K562 (cell line): ENCODE measurements at regions not wholly inside any gene's neighbourhood (a gene's known extent, or its start where the extent isn't known, plus 50 kb on each side); places are given as distances from the start of the nearest gene placed in this dataset.

Experiments used
- ATAC-seq: fragments of 200-7000 bp; cut with Tn5 transposase; 3 replicates; pipeline ENCODE4 v1.9.1; 2020; ENCODE audit warnings: moderate library complexity
- BruUV-seq: library from RNA; stranded (reverse); fragments of 400-500 nt; replicated peaks from 2 replicates; lab custom pipeline; 2021; lab: Mats Ljungman, UMichigan
- CTCF ChIA-PET: fragments of 300-600 bp; formaldehyde crosslinking; extraction: SDS; loops from one replicate; lab custom pipeline; 2021; ENCODE audit warnings: low intra/inter-chr PET ratio; lab: Yijun Ruan, JAX
- POLR2A ChIA-PET: fragments of 300-600, 350-650 bp; sonication (Branson Sonifier 250); formaldehyde crosslinking; extraction: SDS; loops from one replicate; lab custom pipeline; 2021; ENCODE audit warnings: antibody characterized with exemption, inconsistent platforms; lab: Yijun Ruan, JAX
- DNase-seq, 4 experiments: peaks; one replicate each; pipeline versions ENCODE4 v3.0.0 to v3.0.0-alpha.2; 2011 to 2018; ENCODE audit warnings: low spot score in 3 of 4, mixed read lengths in 3 of 4; ENCODE audit errors: extremely low read depth in 1 of 4
- FAIRE-seq: peaks from 2 replicates; lab custom pipeline; 2011; peaks lifted over from hg19 to GRCh38; lab: Jason Lieb, UNC
- H2AFZ ChIP-seq: 2 replicates; pipeline ENCODE4 v1.6.0; 2011; ENCODE audit warnings: low read depth, low read length, control low read depth, inconsistent platforms
- H3K27ac ChIP-seq: fragments of 200-600 bp; 3 replicates; pipeline ENCODE4 v1.8.0; 2011; ENCODE audit warnings: low read depth, mild to moderate bottlenecking, control low read depth, inconsistent platforms, low read length, moderate library complexity, mixed read lengths; ENCODE audit errors: extremely low read depth
- H3K27me3 ChIP-seq, 2 experiments: fragments of 300-600 bp in 1 of 2; 2 replicates in 1 of 2; 3 replicates in 1 of 2; pipeline versions ENCODE4 v1.6.0 to v1.8.0; 2011; ENCODE audit warnings: inconsistent platforms in 2 of 2, low read length in 2 of 2, mild to moderate bottlenecking in 1 of 2, mixed read lengths in 1 of 2, moderate library complexity in 1 of 2; ENCODE audit not compliant: control insufficient read depth in 2 of 2, insufficient read depth in 2 of 2
- H3K36me3 ChIP-seq: fragments of 300-600 bp; 3 replicates; pipeline ENCODE4 v1.8.0; 2011; ENCODE audit warnings: mild to moderate bottlenecking, low read length, inconsistent platforms; ENCODE audit not compliant: control insufficient read depth, insufficient read depth
- H3K4me1 ChIP-seq, 2 experiments: fragments of 200-600 bp in 1 of 2; replicated peaks in 1 of 2; 2 replicates in 1 of 2; 3 replicates in 1 of 2; pipeline versions ENCODE4 v1.5.1 to v1.8.0; 2011; ENCODE audit warnings: inconsistent platforms in 2 of 2, low read length in 2 of 2, mild to moderate bottlenecking in 1 of 2, mixed read lengths in 1 of 2, moderate library complexity in 1 of 2; ENCODE audit not compliant: control insufficient read depth in 2 of 2, insufficient read depth in 2 of 2
- H3K4me2 ChIP-seq: 2 replicates; pipeline ENCODE4 v1.6.1; 2011; ENCODE audit warnings: low read length, control low read depth, inconsistent platforms, mixed read lengths; ENCODE audit not compliant: insufficient read depth
- H3K4me3 ChIP-seq: fragments of 200-600 bp; sonication (generic), shearing (Covaris generic); 2 replicates; pipeline ENCODE4 v1.5.1; 2016; ENCODE audit warnings: control low read depth, inconsistent platforms
- H3K79me2 ChIP-seq: fragments of 200-600 bp; 3 replicates; pipeline ENCODE4 v1.8.0; 2011; ENCODE audit warnings: low read length, inconsistent platforms; ENCODE audit not compliant: control insufficient read depth, insufficient read depth
- H3K9ac ChIP-seq, 2 experiments: 2 replicates each; pipeline versions ENCODE4 v1.6.0 to v1.6.1; 2011; ENCODE audit warnings: low read depth in 2 of 2, low read length in 2 of 2, control low read depth in 1 of 2, inconsistent platforms in 1 of 2, mild to moderate bottlenecking in 1 of 2, mixed read lengths in 1 of 2; ENCODE audit not compliant: insufficient read depth in 1 of 2
- H3K9me1 ChIP-seq: one replicate; pipeline ENCODE4 v1.6.0; 2011; ENCODE audit warnings: inconsistent platforms, mild to moderate bottlenecking, low read length, moderate library complexity; ENCODE audit not compliant: control insufficient read depth, insufficient read depth
- H3K9me3 ChIP-seq: replicated peaks from 2 replicates; pipeline ENCODE4 v1.5.1; 2011; ENCODE audit warnings: low read depth, low read length, inconsistent platforms; ENCODE audit not compliant: control insufficient read depth, insufficient read depth
- H4K20me1 ChIP-seq: replicated peaks from 2 replicates; pipeline ENCODE4 v1.6.1; 2011; ENCODE audit warnings: low read length, inconsistent platforms, mixed read lengths; ENCODE audit not compliant: control insufficient read depth, insufficient read depth
- EP300 ChIP-seq: IDR thresholded peaks from 2 replicates; pipeline ENCODE4 v1.6.1; 2012; ENCODE audit warnings: low read length, improper control_type of control experiment
- PHF8 ChIP-seq: fragments of 200-600 bp; sonication (generic); IDR thresholded peaks from 2 replicates; pipeline ENCODE4 v1.6.1; 2012; ENCODE audit warnings: mixed run types, mild to moderate bottlenecking, inconsistent platforms, low read length, moderate library complexity, borderline replicate concordance
- SIN3A ChIP-seq, 2 experiments: fragments of 150-350 bp in 1 of 2; IDR thresholded peaks; 2 replicates each; pipeline ENCODE4 v1.6.1; 2011 to 2016; ENCODE audit warnings: borderline replicate concordance in 2 of 2, low read depth in 2 of 2, low read length in 2 of 2, mild to moderate bottlenecking in 2 of 2, moderate library complexity in 2 of 2; ENCODE audit not compliant: control insufficient read depth in 1 of 2
- SIN3B ChIP-seq: fragments of 450-650 bp; IDR thresholded peaks from 2 replicates; pipeline ENCODE4 v1.6.1; 2017; ENCODE audit warnings: low read depth, mild to moderate bottlenecking, moderate library complexity
- TOE1 ChIP-seq, 2 experiments: fragments of 450-650 bp in 1 of 2; sonication (generic) in 1 of 2; formaldehyde crosslinking in 1 of 2; IDR thresholded peaks; 2 replicates each; pipeline versions ENCODE4 v1.7.1 to v1.8.0; 2016 to 2022; ENCODE audit warnings: borderline replicate concordance in 2 of 2, mild to moderate bottlenecking in 2 of 2, antibody characterized with exemption in 1 of 2, inconsistent platforms in 1 of 2, low read depth in 1 of 2, missing genetic modification reagents in 1 of 2, moderate library complexity in 1 of 2
- XRCC3 ChIP-seq: fragments of 450-650 bp; IDR thresholded peaks from 2 replicates; pipeline ENCODE4 v1.6.1; 2017; ENCODE audit warnings: mild to moderate bottlenecking, moderate library complexity
- YY1 ChIP-seq, 3 experiments: IDR thresholded peaks; 2 replicates each; pipeline ENCODE4 v1.6.1; 2011; ENCODE audit warnings: low read length in 2 of 3, mild to moderate bottlenecking in 2 of 3, moderate library complexity in 2 of 3, borderline replicate concordance in 1 of 3, control low read depth in 1 of 3, low read depth in 1 of 3; ENCODE audit not compliant: insufficient read depth in 3 of 3, insufficient replicate concordance in 2 of 3, control insufficient read depth in 1 of 3, insufficient read length in 1 of 3; ENCODE audit errors: extremely low read depth in 1 of 3
- ZNF347 ChIP-seq: fragments of 450-650 bp; formaldehyde crosslinking; IDR thresholded peaks from 2 replicates; pipeline ENCODE4 v1.4.0; 2020; ENCODE audit warnings: low read depth, mild to moderate bottlenecking, moderate library complexity
- WGBS: fragments of 100-300 bp; shearing (Covaris generic); methylation state at CpG from one replicate; pipeline ENCODE4 v1.1.6; 2016; ENCODE audit warnings: low coverage, mixed read lengths; ENCODE audit not compliant: insufficient coverage; ENCODE audit errors: missing lambda C conversion rate; 5-methylcytosine and 5-hydroxymethylcytosine counted together
- in situ Hi-C: fragments of 300-500 bp; cut with MboI; formaldehyde crosslinking; loops from 4 replicates; pipeline ENCODE4 v1.15.0; 2018; ENCODE audit warnings: inconsistent platforms, mixed read lengths
- intact Hi-C: fragments of 100-400 bp; cut with micrococcal nuclease; formaldehyde crosslinking; loops from 2 replicates; pipeline ENCODE4 v1.14.2; 2022
- TF ChIP-seq, protein P1 (sequence below): fragments of 450-650 bp; IDR thresholded peaks from 2 replicates; pipeline ENCODE4 v1.6.1; 2016; ENCODE audit warnings: mild to moderate bottlenecking
- TF ChIP-seq, protein P2 (sequence below), 2 experiments: fragments of 450-650 bp; IDR thresholded peaks; 2 replicates each; pipeline ENCODE4 v1.6.1; 2016; ENCODE audit warnings: mild to moderate bottlenecking in 2 of 2, borderline replicate concordance in 1 of 2, low read depth in 1 of 2, moderate library complexity in 1 of 2

DNA sequence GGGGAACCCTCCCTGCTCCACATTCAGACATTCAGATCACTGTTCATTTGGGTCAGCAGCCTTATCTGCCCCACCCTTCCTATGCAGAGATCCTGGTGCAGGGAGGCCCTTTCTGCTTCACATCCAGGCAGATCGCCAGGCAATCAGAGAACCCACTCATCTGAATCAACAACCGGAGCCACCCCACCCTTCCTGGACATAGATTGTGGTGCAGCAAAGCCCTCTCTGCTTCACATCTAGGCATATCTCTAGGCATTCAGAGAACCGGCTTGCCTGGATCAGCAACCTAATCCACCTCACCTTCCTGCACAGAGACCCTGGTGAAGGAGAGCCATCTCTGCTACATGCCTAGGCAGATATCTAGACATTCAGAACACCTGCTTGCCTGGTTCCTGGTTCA is 184.5 kb upstream of the CNTNAP5 start:
- Histone ChIP-seq H3K4me1 (no peaks in the 10 kb centered on the region), H3K79me2 (no peaks in the 10 kb centered on the region), H3K4me3 (no peak overlapping the region), H3K27ac (no peak overlapping the region), H3K9ac (no peak overlapping the region), H2AFZ (no peak overlapping the region), H3K4me2 (no peak overlapping the region)
- intact Hi-C loops: no loop called here
- no peak for ATAC-seq
- BruUV-seq: no TSS peak
- CTCF ChIA-PET: no interaction called here
- no peak for FAIRE-seq
- TF ChIP-seq, protein P1, sequence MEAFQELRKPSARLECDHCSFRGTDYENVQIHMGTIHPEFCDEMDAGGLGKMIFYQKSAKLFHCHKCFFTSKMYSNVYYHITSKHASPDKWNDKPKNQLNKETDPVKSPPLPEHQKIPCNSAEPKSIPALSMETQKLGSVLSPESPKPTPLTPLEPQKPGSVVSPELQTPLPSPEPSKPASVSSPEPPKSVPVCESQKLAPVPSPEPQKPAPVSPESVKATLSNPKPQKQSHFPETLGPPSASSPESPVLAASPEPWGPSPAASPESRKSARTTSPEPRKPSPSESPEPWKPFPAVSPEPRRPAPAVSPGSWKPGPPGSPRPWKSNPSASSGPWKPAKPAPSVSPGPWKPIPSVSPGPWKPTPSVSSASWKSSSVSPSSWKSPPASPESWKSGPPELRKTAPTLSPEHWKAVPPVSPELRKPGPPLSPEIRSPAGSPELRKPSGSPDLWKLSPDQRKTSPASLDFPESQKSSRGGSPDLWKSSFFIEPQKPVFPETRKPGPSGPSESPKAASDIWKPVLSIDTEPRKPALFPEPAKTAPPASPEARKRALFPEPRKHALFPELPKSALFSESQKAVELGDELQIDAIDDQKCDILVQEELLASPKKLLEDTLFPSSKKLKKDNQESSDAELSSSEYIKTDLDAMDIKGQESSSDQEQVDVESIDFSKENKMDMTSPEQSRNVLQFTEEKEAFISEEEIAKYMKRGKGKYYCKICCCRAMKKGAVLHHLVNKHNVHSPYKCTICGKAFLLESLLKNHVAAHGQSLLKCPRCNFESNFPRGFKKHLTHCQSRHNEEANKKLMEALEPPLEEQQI: no peak
- no peak for TF ChIP-seq ZNF347 (CRISPR knock-in tag)
- TF ChIP-seq, protein P2, sequence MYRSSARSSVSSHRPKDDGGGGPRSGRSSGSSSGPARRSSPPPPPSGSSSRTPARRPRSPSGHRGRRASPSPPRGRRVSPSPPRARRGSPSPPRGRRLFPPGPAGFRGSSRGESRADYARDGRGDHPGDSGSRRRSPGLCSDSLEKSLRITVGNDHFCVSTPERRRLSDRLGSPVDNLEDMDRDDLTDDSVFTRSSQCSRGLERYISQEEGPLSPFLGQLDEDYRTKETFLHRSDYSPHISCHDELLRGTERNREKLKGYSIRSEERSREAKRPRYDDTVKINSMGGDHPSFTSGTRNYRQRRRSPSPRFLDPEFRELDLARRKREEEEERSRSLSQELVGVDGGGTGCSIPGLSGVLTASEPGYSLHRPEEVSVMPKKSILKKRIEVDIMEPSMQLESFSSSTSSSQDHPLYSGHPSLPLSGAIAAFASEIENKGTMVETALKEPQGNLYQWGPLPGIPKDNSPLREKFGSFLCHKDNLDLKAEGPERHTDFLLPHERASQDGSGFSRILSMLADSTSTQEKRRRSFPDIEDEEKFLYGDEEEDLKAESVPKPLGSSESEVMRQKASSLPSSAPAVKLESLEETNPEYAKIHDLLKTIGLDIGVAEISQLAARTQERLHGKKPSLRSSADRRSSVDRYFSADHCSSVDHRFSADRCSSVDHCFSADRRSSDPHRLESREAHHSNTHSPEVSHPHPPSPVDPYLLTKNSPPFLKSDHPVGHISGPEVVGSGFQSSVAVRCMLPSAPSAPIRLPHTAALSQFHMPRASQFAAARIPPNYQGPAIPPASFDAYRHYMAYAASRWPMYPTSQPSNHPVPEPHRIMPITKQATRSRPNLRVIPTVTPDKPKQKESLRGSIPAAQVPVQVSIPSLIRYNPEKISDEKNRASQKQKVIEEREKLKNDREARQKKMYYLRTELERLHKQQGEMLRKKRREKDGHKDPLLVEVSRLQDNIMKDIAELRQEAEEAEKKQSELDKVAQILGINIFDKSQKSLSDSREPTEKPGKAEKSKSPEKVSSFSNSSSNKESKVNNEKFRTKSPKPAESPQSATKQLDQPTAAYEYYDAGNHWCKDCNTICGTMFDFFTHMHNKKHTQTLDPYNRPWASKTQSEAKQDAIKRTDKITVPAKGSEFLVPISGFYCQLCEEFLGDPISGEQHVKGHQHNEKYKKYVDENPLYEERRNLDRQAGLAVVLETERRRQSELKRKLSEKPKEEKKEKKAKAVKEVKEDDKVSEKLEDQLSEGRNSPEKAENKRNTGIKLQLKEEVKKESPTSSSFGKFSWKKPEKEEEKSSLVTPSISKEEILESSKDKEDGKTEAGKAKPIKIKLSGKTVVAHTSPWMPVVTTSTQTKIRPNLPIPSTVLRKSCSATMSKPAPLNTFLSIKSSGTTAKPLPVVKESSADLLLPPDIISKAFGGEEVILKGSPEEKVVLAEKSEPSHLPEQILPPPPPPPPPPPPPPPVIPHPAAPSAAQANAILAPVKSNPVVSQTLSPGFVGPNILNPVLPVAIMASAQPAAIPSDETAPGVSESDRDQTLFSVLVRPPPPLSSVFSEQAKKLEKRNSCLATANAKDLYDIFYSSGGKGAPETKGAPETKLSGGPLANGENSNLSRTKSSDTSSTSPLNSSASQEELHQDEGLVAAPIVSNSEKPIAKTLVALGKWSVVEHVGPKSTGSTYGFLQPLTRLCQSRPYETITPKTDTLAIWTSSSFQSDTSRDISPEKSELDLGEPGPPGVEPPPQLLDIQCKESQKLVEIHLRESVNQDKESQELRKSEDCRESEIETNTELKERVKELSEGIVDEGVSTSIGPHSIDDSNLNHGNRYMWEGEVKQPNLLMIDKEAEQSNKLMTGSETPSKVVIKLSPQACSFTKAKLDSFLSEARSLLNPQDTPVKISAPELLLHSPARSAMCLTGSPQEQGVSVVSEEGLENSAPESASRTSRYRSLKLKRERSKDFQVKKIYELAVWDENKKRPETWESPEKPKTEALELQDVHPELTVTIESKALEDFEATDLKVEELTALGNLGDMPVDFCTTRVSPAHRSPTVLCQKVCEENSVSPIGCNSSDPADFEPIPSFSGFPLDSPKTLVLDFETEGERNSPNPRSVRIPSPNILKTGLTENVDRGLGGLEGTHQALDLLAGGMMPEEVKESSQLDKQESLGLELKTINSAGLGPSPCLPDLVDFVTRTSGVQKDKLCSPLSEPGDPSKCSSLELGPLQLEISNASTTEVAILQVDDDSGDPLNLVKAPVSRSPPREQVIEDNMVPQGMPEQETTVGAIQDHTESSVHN (IDR thresholded peaks at IDR 0.05; ENCODE audit: borderline replicate concordance in 1 of 2, low read depth in 1 of 2): no peak
- no peak for TF ChIP-seq PHF8
- no peak for TF ChIP-seq SIN3A (IDR thresholded peaks at IDR 0.05; ENCODE audit: borderline replicate concordance in 2 of 2, control insufficient read depth in 1 of 2, low read depth in 2 of 2, low read length in 2 of 2)
- no peak for TF ChIP-seq EP300
- TF ChIP-seq YY1 (IDR thresholded peaks at IDR 0.05; ENCODE audit: borderline replicate concordance in 1 of 3, control insufficient read depth in 1 of 3, extremely low read depth in 1 of 3, insufficient read depth in 3 of 3, insufficient read length in 1 of 3, insufficient replicate concordance in 2 of 3, low read depth in 1 of 3, low read length in 2 of 3): no peak
- TF ChIP-seq TOE1 (IDR thresholded peaks at IDR 0.05; ENCODE audit: borderline replicate concordance): no peak
- TF ChIP-seq TOE1 (CRISPR knock-in tag; IDR thresholded peaks at IDR 0.05; ENCODE audit: borderline replicate concordance, low read depth): no peak
- TF ChIP-seq SIN3B: no peak
- no peak for TF ChIP-seq XRCC3
- TF ChIP-seq, all 486 proteins: peak for 0
- Histone ChIP-seq H4K20me1 (no peaks in the 10 kb centered on the region), H3K27me3 (no peaks in the 10 kb centered on the region), H3K9me1 (no peaks in the 10 kb centered on the region), H3K36me3 (no peaks in the 10 kb centered on the region), H3K9me3 (no peaks in the 10 kb centered on the region)
- POLR2A ChIA-PET: no interaction called here
- in situ Hi-C loops: no loop called here
- WGBS: 0% methylated on average over 3 of the region's 3 CpGs
- no peak for DNase-seq
